Osteocyte (in vitro differentiated cells): ENCODE measurements at regions not wholly inside any gene's neighbourhood (a gene's known extent, or its start where the extent isn't known, plus 50 kb on each side); places are given as distances from the start of the nearest gene placed in this dataset.

ENCODE experiments used
- DNase-seq: peaks from one replicate; pipeline ENCODE4 v3.0.0; 2021; ENCODE audit warnings: mixed read lengths; ENCODE audit not compliant: unreplicated experiment; ENCODE audit errors: extremely low spot score
- H3K27ac Mint-ChIP-seq: one replicate; pipeline ENCODE4 v1.8.0; 2021; ENCODE audit warnings: mild to moderate bottlenecking, mixed read lengths; ENCODE audit not compliant: unreplicated experiment
- H3K27me3 Mint-ChIP-seq: one replicate; pipeline ENCODE4 v1.8.0; 2021; ENCODE audit warnings: mixed read lengths; ENCODE audit not compliant: unreplicated experiment
- H3K36me3 Mint-ChIP-seq: one replicate; pipeline ENCODE4 v1.8.0; 2021; ENCODE audit warnings: mixed read lengths; ENCODE audit not compliant: unreplicated experiment
- H3K4me1 Mint-ChIP-seq: one replicate; pipeline ENCODE4 v1.8.0; 2021; ENCODE audit warnings: mixed read lengths; ENCODE audit not compliant: unreplicated experiment
- H3K4me3 Mint-ChIP-seq: one replicate; pipeline ENCODE4 v1.8.0; 2021; ENCODE audit warnings: mild to moderate bottlenecking, moderate library complexity, mixed read lengths; ENCODE audit not compliant: unreplicated experiment
- H3K9me3 Mint-ChIP-seq: one replicate; pipeline ENCODE4 v1.8.0; 2021; ENCODE audit warnings: mixed read lengths; ENCODE audit not compliant: unreplicated experiment
- CTCF ChIP-seq: fragments of 200-600 bp; sonication (generic); IDR thresholded peaks from 2 replicates; pipeline ENCODE4 v1.5.0; 2021; ENCODE audit warnings: antibody characterized with exemption, mild to moderate bottlenecking, moderate library complexity

GRCh38 chr6:104126315-104127005 is 733.3 kb downstream of the HACE1 start:
- Mint-ChIP-seq H3K36me3 (no peaks in the 10 kb centered on the region), H3K27me3 (no peaks in the 10 kb centered on the region)
- TF ChIP-seq CTCF = no peak

GRCh38 chr6:104123227-104123626 is 736.5 kb downstream of the HACE1 start:
- peaks cover 10% of the 10 kb centered on the region for H3K4me1 Mint-ChIP-seq
- H3K27ac Mint-ChIP-seq = no peak overlapping the region
- no peaks in the 10 kb centered on the region for H3K27me3 Mint-ChIP-seq
- TF ChIP-seq CTCF = no peak
- DNase-seq = no peak
- no peak overlapping the region for H3K4me3 Mint-ChIP-seq
- no peaks in the 10 kb centered on the region for H3K36me3 Mint-ChIP-seq
- H3K9me3 Mint-ChIP-seq = peaks cover 25% of the 10 kb centered on the region

More at GRCh38 chr6:104126315-104127005, 733.3 kb downstream of the HACE1 start:
- peaks cover 5% of the 10 kb centered on the region for H3K4me1 Mint-ChIP-seq
- no peak overlapping the region for H3K4me3 Mint-ChIP-seq
- DNase-seq = no peak
- H3K9me3 Mint-ChIP-seq = peaks cover 9% of the 10 kb centered on the region
- H3K27ac Mint-ChIP-seq = no peak overlapping the region

- no peak for DNase-seq
- Mint-ChIP-seq H3K4me3 (peak overlapping the region; percentile 38), H3K4me1 (peaks cover 13% of the 10 kb centered on the region), H3K27ac (peak overlapping the region; percentile 90), H3K27me3 (no peaks in the 10 kb centered on the region), H3K36me3 (no peaks in the 10 kb centered on the region), H3K9me3 (peaks cover 31% of the 10 kb centered on the region)
- no peak for TF ChIP-seq CTCF
Measured at GRCh38 chr6:104118274-104118673, 741.4 kb downstream of the HACE1 start.

- Mint-ChIP-seq H3K36me3 (no peaks in the 10 kb centered on the region), H3K9me3 (peaks cover 10% of the 10 kb centered on the region), H3K4me3 (no peak overlapping the region), H3K27ac (no peak overlapping the region), H3K4me1 (no peaks in the 10 kb centered on the region), H3K27me3 (no peaks in the 10 kb centered on the region)
- no peak for DNase-seq
- TF ChIP-seq CTCF = no peak
Measured at GRCh38 chr6:104109806-104110205, 749.9 kb downstream of the HACE1 start.

- H3K4me3 Mint-ChIP-seq = no peak overlapping the region
- H3K9me3 Mint-ChIP-seq = peaks cover 10% of the 10 kb centered on the region
- H3K4me1 Mint-ChIP-seq = no peaks in the 10 kb centered on the region
- no peak overlapping the region for H3K27ac Mint-ChIP-seq
- TF ChIP-seq CTCF = no peak
- DNase-seq = no peak
- H3K27me3 Mint-ChIP-seq = no peaks in the 10 kb centered on the region
- no peaks in the 10 kb centered on the region for H3K36me3 Mint-ChIP-seq
Measured at GRCh38 chr6:104108634-104109033, 751.1 kb downstream of the HACE1 start.
